BLaER1 (cell line): ENCODE measurements at regions not wholly inside any gene's neighbourhood (a gene's known extent, or its start where the extent isn't known, plus 50 kb on each side); places are given as distances from the start of the nearest gene placed in this dataset.
"Not testable (repeated sequence)": the region's sequence is repeated elsewhere in the genome, so short reads cannot be mapped to it uniquely, and the experiment has no call there.

Experiments
- H3K27ac ChIP-seq: shearing (Covaris generic); formaldehyde crosslinking; 2 replicates; pipeline ENCODE4 v1.8.1; 2022
- H3K27me3 ChIP-seq: shearing (Covaris generic); formaldehyde crosslinking; 2 replicates; pipeline ENCODE4 v1.8.1; 2022
- H3K36me3 ChIP-seq: shearing (Covaris generic); formaldehyde crosslinking; 2 replicates; pipeline ENCODE4 v1.8.1; 2022
- H3K4me1 ChIP-seq: shearing (Covaris generic); formaldehyde crosslinking; 2 replicates; pipeline ENCODE4 v1.8.1; 2022
- H3K4me2 ChIP-seq: shearing (Covaris generic); formaldehyde crosslinking; 2 replicates; pipeline ENCODE4 v1.8.1; 2022
- H3K4me3 ChIP-seq: shearing (Covaris generic); formaldehyde crosslinking; 2 replicates; pipeline ENCODE4 v1.8.1; 2022
- H3K9ac ChIP-seq: shearing (Covaris generic); formaldehyde crosslinking; 2 replicates; pipeline ENCODE4 v1.8.1; 2022
- H3K9me3 ChIP-seq: shearing (Covaris generic); formaldehyde crosslinking; 2 replicates; pipeline ENCODE4 v1.8.1; 2022
- H4K20me1 ChIP-seq: shearing (Covaris generic); formaldehyde crosslinking; 2 replicates; pipeline ENCODE4 v1.8.1; 2022
- Cebpa-rat ChIP-seq: shearing (Covaris generic); IDR thresholded peaks from 2 replicates; pipeline ENCODE4 v1.8.1; 2022

GRCh38 chr13:22937953-22938352 is 242.8 kb upstream of the SGCG start:
- Histone ChIP-seq H3K27me3 (no peaks in the 10 kb centered on the region), H3K4me3 (no peak overlapping the region), H3K9me3 (peaks cover 11% of the 10 kb centered on the region; the same call in 1 of the 2 replicates), H3K4me2 (no peak overlapping the region), H4K20me1 (no peaks in the 10 kb centered on the region), H3K4me1 (no peaks in the 10 kb centered on the region), H3K9ac (no peak overlapping the region), H3K27ac (no peak overlapping the region), H3K36me3 (no peaks in the 10 kb centered on the region)
- no peak for TF ChIP-seq Cebpa-rat

DNA sequence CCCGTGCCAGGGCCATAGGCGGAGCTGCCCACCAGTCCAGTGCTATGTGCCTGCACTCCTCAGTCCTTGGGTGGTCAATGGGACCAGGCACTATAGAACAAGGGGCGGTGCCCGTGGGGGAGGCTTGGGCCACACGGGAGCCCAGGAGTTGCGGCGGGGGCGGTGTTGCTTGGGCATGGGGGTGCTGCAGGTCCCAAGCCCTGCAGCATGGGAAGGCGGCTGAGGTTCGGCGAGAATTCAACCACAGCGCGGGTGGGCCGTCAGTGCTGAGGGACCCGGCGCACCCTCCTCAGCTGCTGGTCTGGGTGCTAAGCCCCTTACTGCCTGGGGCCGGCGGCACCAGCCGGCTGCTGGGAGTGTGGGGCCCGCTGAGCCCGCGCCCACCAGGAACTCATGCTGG is 242.2 kb upstream of the SGCG start:
- peaks cover 11% of the 10 kb centered on the region; the same call in 1 of the 2 replicates for H3K9me3 ChIP-seq
- no peak overlapping the region for H3K4me2 ChIP-seq
- no peaks in the 10 kb centered on the region for H4K20me1 ChIP-seq
- H3K27me3 ChIP-seq, result no peaks in the 10 kb centered on the region
- H3K9ac ChIP-seq, result no peak overlapping the region
- TF ChIP-seq Cebpa-rat, result no peak
- H3K36me3 ChIP-seq, result no peaks in the 10 kb centered on the region
- H3K4me1 ChIP-seq, result no peaks in the 10 kb centered on the region
- no peak overlapping the region for H3K27ac ChIP-seq
- H3K4me3 ChIP-seq, result no peak overlapping the region

- no peak for TF ChIP-seq Cebpa-rat
- H3K4me1 ChIP-seq, result no peaks in the 10 kb centered on the region
- H3K9ac ChIP-seq, result no peak overlapping the region
- no peaks in the 10 kb centered on the region for H4K20me1 ChIP-seq
- no peak overlapping the region for H3K4me2 ChIP-seq
- H3K27ac ChIP-seq, result no peak overlapping the region
- H3K4me3 ChIP-seq, result no peak overlapping the region
- no peaks in the 10 kb centered on the region for H3K36me3 ChIP-seq
- H3K27me3 ChIP-seq, result no peaks in the 10 kb centered on the region
- H3K9me3 ChIP-seq, result peaks cover 11% of the 10 kb centered on the region; the same call in 1 of the 2 replicates
Observed at GRCh38 chr13:22939157-22939556, 241.6 kb upstream of the SGCG start.

- Histone ChIP-seq H3K4me3 (no peak overlapping the region), H4K20me1 (no peaks in the 10 kb centered on the region), H3K4me1 (no peaks in the 10 kb centered on the region), H3K9me3 (peaks cover 11% of the 10 kb centered on the region; the same call in 1 of the 2 replicates), H3K4me2 (no peak overlapping the region), H3K27ac (no peak overlapping the region), H3K9ac (no peak overlapping the region), H3K27me3 (no peaks in the 10 kb centered on the region), H3K36me3 (no peaks in the 10 kb centered on the region)
- TF ChIP-seq Cebpa-rat, result no peak
Observed at GRCh38 chr13:22940090-22940710, 240.6 kb upstream of the SGCG start.

DNA sequence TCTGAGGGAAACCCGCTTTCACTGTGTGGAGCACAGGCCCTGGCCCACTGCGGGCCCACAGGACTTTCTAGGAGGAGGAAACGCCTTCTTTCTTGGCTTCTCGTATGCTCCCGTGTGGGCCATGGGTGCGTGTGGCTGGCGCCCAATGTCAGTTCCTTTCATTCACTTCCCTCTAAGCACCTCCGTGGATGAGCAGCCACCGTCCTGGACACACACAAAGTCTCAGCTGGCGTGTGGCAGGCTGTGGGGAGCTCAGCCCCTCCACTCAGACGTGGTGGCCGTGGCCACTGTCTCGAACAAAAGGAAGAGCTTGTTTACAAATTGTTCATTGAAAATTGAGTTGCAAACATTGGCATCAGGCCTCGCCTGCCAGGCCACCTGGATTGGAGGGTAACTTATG is 240.0 kb upstream of the SGCG start:
- no peaks in the 10 kb centered on the region for H3K36me3 ChIP-seq
- H3K4me2 ChIP-seq, result no peak overlapping the region
- H3K4me1 ChIP-seq, result no peaks in the 10 kb centered on the region
- no peaks in the 10 kb centered on the region for H4K20me1 ChIP-seq
- peaks cover 11% of the 10 kb centered on the region; the same call in 1 of the 2 replicates for H3K9me3 ChIP-seq
- no peak overlapping the region for H3K27ac ChIP-seq
- TF ChIP-seq Cebpa-rat, result no peak
- no peaks in the 10 kb centered on the region for H3K27me3 ChIP-seq
- H3K4me3 ChIP-seq, result no peak overlapping the region
- H3K9ac ChIP-seq, result no peak overlapping the region

DNA sequence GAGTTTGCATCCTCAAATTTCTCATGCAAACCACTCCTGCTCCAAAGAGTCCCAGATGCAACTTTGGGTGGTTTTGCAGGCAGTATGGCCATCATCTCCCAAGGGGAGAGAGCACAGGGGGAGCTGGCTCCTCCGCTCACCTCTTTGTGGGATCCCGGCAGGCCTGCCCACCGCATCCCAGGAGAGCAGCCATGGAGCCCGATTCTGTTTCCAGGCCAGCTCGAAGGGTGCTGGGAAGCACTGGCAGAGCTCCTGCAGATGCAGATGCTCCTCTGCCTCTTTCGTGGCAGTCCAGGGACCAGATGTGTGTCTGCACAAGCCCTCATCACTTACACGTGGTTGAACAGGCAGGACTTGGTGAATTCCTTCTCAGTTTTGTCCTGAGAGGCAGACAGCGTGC is 239.3 kb upstream of the SGCG start:
- not testable (repeated sequence) for H3K4me2 ChIP-seq, H3K4me1 ChIP-seq, H3K27me3 ChIP-seq, H3K27ac ChIP-seq, H3K36me3 ChIP-seq, H3K9ac ChIP-seq, H3K4me3 ChIP-seq, H4K20me1 ChIP-seq
- peaks cover 11% of the 10 kb centered on the region; the same call in 1 of the 2 replicates for H3K9me3 ChIP-seq

GRCh38 chr13:22942831-22943230 is 237.9 kb upstream of the SGCG start:
- H3K9me3 ChIP-seq, result peaks cover 11% of the 10 kb centered on the region; the same call in 1 of the 2 replicates
- not testable (repeated sequence) for H3K4me2 ChIP-seq, H3K9ac ChIP-seq, H3K27ac ChIP-seq, H4K20me1 ChIP-seq, H3K4me1 ChIP-seq, H3K4me3 ChIP-seq, H3K27me3 ChIP-seq, H3K36me3 ChIP-seq

GRCh38 chr13:22944378-22944777 is 236.4 kb upstream of the SGCG start:
- TF ChIP-seq Cebpa-rat, result no peak
- no peaks in the 10 kb centered on the region for H4K20me1 ChIP-seq
- H3K9ac ChIP-seq, result no peak overlapping the region
- H3K4me1 ChIP-seq, result no peaks in the 10 kb centered on the region
- H3K4me2 ChIP-seq, result no peak overlapping the region
- no peaks in the 10 kb centered on the region for H3K27me3 ChIP-seq
- no peaks in the 10 kb centered on the region for H3K36me3 ChIP-seq
- no peak overlapping the region for H3K4me3 ChIP-seq
- 0 out of 2 replicates have a peak, but pooled peaks cover 9% of the 10 kb centered on the region for H3K9me3 ChIP-seq
- no peak overlapping the region for H3K27ac ChIP-seq

GRCh38 chr13:22945321-22946226 is 235.2 kb upstream of the SGCG start:
- 0 out of 2 replicates have a peak, but pooled peaks cover 14% of the 10 kb centered on the region for H3K9me3 ChIP-seq
- H3K4me1 ChIP-seq, result no peaks in the 10 kb centered on the region
- H3K27ac ChIP-seq, result no peak overlapping the region
- H3K4me3 ChIP-seq, result no peak overlapping the region
- H3K27me3 ChIP-seq, result no peaks in the 10 kb centered on the region
- H4K20me1 ChIP-seq, result no peaks in the 10 kb centered on the region
- no peak overlapping the region for H3K4me2 ChIP-seq
- no peaks in the 10 kb centered on the region for H3K36me3 ChIP-seq
- H3K9ac ChIP-seq, result no peak overlapping the region
- TF ChIP-seq Cebpa-rat, result no peak

- no peak overlapping the region for H3K27ac ChIP-seq
- H3K27me3 ChIP-seq, result no peaks in the 10 kb centered on the region
- no peaks in the 10 kb centered on the region for H3K36me3 ChIP-seq
- no peak overlapping the region for H3K9ac ChIP-seq
- H3K4me3 ChIP-seq, result no peak overlapping the region
- H4K20me1 ChIP-seq, result no peaks in the 10 kb centered on the region
- no peaks in the 10 kb centered on the region for H3K4me1 ChIP-seq
- peaks cover 23% of the 10 kb centered on the region for H3K9me3 ChIP-seq
- no peak for TF ChIP-seq Cebpa-rat
- no peak overlapping the region for H3K4me2 ChIP-seq
Observed at GRCh38 chr13:22948421-22948820, 232.4 kb upstream of the SGCG start.

- H3K36me3 ChIP-seq, H3K27me3 ChIP-seq, H3K9ac ChIP-seq, H3K4me1 ChIP-seq, H4K20me1 ChIP-seq, H3K27ac ChIP-seq, H3K4me3 ChIP-seq, H3K4me2 ChIP-seq: not testable (repeated sequence)
- peaks cover 23% of the 10 kb centered on the region for H3K9me3 ChIP-seq
Observed at GRCh38 chr13:22952018-22952417, 228.8 kb upstream of the SGCG start.

DNA sequence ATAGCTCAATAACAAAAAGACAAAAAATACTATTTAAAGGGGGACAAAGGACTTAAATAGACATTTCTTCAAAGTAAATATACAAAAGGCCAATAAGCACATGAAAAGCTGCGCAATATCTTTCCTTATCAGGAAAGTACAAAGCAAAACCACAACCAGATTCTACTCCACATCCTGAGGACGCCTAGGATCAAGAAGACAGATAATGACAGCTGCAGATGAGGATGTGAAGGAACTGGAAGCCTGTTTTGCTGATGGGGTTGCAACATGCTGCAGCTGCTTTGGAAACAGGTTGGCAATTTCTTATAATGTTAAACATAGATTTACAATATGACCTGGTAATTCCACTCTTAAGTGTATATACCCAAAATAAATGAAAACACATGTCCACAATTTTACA is 225.6 kb upstream of the SGCG start:
- H3K27me3 ChIP-seq, H3K27ac ChIP-seq, H3K4me1 ChIP-seq, H4K20me1 ChIP-seq, H3K9ac ChIP-seq, H3K4me2 ChIP-seq, H3K4me3 ChIP-seq, H3K36me3 ChIP-seq: not testable (repeated sequence)
- H3K9me3 ChIP-seq, result peaks cover 10% of the 10 kb centered on the region

- not testable (repeated sequence) for H3K9ac ChIP-seq, H3K9me3 ChIP-seq, H3K27ac ChIP-seq, H3K4me1 ChIP-seq, H4K20me1 ChIP-seq, H3K4me3 ChIP-seq, H3K27me3 ChIP-seq, H3K4me2 ChIP-seq, H3K36me3 ChIP-seq
Observed at GRCh38 chr13:22956456-22957115, 224.2 kb upstream of the SGCG start.

DNA sequence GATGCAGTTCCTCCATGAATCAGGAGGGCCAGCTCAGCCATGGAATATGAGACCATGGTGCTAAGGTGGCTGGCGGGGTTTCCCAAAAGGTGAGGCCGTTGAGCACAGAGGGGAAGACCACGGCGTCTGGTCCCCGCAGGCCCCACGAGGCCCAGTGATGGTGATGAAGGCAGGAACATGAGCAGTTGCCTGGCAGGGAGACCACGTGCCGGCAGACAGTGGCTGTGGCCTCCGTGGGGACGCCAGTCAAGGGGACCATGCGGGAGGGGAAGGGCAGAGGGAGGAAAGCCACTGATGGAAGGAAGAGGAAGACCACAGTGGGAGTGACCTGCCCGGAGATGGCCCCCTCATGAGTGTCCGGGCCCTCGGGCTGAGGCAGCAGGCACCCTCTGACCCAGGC is 220.9 kb upstream of the SGCG start:
- H3K9ac ChIP-seq, H3K27ac ChIP-seq, H3K4me3 ChIP-seq, H3K27me3 ChIP-seq, H3K4me2 ChIP-seq, H3K36me3 ChIP-seq, H3K9me3 ChIP-seq, H4K20me1 ChIP-seq, H3K4me1 ChIP-seq: not testable (repeated sequence)
